H1 (cell line): ENCODE measurements at regions not wholly inside any gene's neighbourhood (a gene's known extent, or its start where the extent isn't known, plus 50 kb on each side); places are given as distances from the start of the nearest gene placed in this dataset.

Experiments used
- CTCF ChIA-PET: fragments of 300-600 bp; sonication (Branson Sonifier 250); formaldehyde crosslinking; loops from one replicate; lab custom pipeline; 2021; ENCODE audit not compliant: partially characterized antibody; lab: Charles Lee
- POLR2A ChIA-PET: fragments of 300-600 bp; sonication (Branson Sonifier 250); formaldehyde crosslinking; loops from one replicate; lab custom pipeline; 2021; ENCODE audit warnings: inconsistent platforms; ENCODE audit not compliant: partially characterized antibody; lab: Charles Lee
- DNase-seq, 2 experiments: peaks; one replicate each; pipeline versions ENCODE4 v3.0.0 to v3.0.0-alpha.2; 2010 to 2022; ENCODE audit warnings: low spot score in 2 of 2, low read depth in 1 of 2, mixed read lengths in 1 of 2
- FAIRE-seq: peaks from 2 replicates; lab custom pipeline; 2011; peaks lifted over from hg19 to GRCh38; lab: Jason Lieb, UNC
- H2AFZ ChIP-seq: 2 replicates; pipeline ENCODE4 v1.8.1; 2012; ENCODE audit warnings: low read length, inconsistent platforms
- H2AK5ac ChIP-seq: 2 replicates; pipeline ENCODE4 v1.6.1; 2013; ENCODE audit warnings: low read depth, low read length
- H2BK120ac ChIP-seq: replicated peaks from 2 replicates; pipeline ENCODE3; 2013; ENCODE audit warnings: low read depth, low read length, inconsistent platforms
- H2BK12ac ChIP-seq: 2 replicates; pipeline ENCODE4 v1.6.1; 2013; ENCODE audit warnings: low read depth, low read length
- H2BK15ac ChIP-seq: 2 replicates; pipeline ENCODE4 v1.6.1; 2013; ENCODE audit warnings: low read length
- H2BK20ac ChIP-seq: 2 replicates; pipeline ENCODE4 v1.6.1; 2013; ENCODE audit warnings: low read length
- H2BK5ac ChIP-seq: 2 replicates; pipeline ENCODE4 v1.6.1; 2013; ENCODE audit warnings: low read depth, low read length
- H3K14ac ChIP-seq: 2 replicates; pipeline ENCODE4 v1.6.1; 2013; ENCODE audit warnings: inconsistent platforms; ENCODE audit not compliant: insufficient read length
- H3K18ac ChIP-seq: 2 replicates; pipeline ENCODE4 v1.6.1; 2013; ENCODE audit warnings: low read length; ENCODE audit errors: extremely low read depth
- H3K23ac ChIP-seq: 2 replicates; pipeline ENCODE4 v1.6.1; 2013; ENCODE audit warnings: inconsistent platforms; ENCODE audit not compliant: insufficient read length
- H3K23me2 ChIP-seq: 2 replicates; pipeline ENCODE4 v1.6.1; 2013; ENCODE audit warnings: low read depth, low read length
- H3K27ac ChIP-seq: 2 replicates; pipeline ENCODE4 v1.6.1; 2011; ENCODE audit warnings: low read depth, low read length, inconsistent platforms
- H3K27me3 ChIP-seq, 4 experiments: replicated peaks in 1 of 4; 1 replicate in 1 of 4; 2 replicates in 3 of 4; pipeline versions ENCODE4 v1.6.1 to v1.8.1; 2011 to 2013; ENCODE audit warnings: low read length in 3 of 4, mild to moderate bottlenecking in 3 of 4, inconsistent platforms in 2 of 4, mixed read lengths in 2 of 4, moderate library complexity in 1 of 4; ENCODE audit not compliant: control insufficient read depth in 3 of 4, insufficient read depth in 3 of 4; ENCODE audit errors: extremely low read depth in 1 of 4
- H3K36me3 ChIP-seq, 4 experiments: 2 replicates each; pipeline versions ENCODE4 v1.6.1 to v1.8.1; 2011 to 2013; ENCODE audit warnings: mild to moderate bottlenecking in 4 of 4, low read length in 3 of 4, moderate library complexity in 2 of 4, control low read depth in 1 of 4, inconsistent platforms in 1 of 4; ENCODE audit not compliant: insufficient read depth in 4 of 4, control insufficient read depth in 2 of 4
- H3K4ac ChIP-seq: replicated peaks from 2 replicates; pipeline ENCODE3; 2013; ENCODE audit warnings: low read length, low read depth, mixed read lengths, inconsistent platforms; ENCODE audit not compliant: insufficient read length
- H3K4me1 ChIP-seq, 4 experiments: replicated peaks in 1 of 4; 1 replicate in 1 of 4; 2 replicates in 3 of 4; pipeline versions ENCODE4 v1.6.1 to v1.8.1; 2011 to 2013; ENCODE audit warnings: low read length in 3 of 4, inconsistent platforms in 2 of 4, mixed read lengths in 1 of 4; ENCODE audit not compliant: insufficient read depth in 4 of 4, control insufficient read depth in 3 of 4
- H3K4me2 ChIP-seq, 2 experiments: 2 replicates each; pipeline versions ENCODE4 v1.6.1 to v1.8.1; 2011 to 2013; ENCODE audit warnings: low read depth in 2 of 2, low read length in 2 of 2, control low read depth in 1 of 2, inconsistent platforms in 1 of 2, mild to moderate bottlenecking in 1 of 2; ENCODE audit not compliant: insufficient read depth in 1 of 2
- H3K4me3 ChIP-seq, 4 experiments: fragments of 200-600, 300-600 bp in 1 of 4; sonication (generic), shearing (Covaris generic), sonication (Bioruptor Twin) in 1 of 4; 2 replicates each; pipeline versions ENCODE4 v1.5.1 to v1.8.1; 2011 to 2016; ENCODE audit warnings: low read length in 4 of 4, low read depth in 3 of 4, control low read depth in 2 of 4, inconsistent platforms in 2 of 4, mild to moderate bottlenecking in 2 of 4, mixed read lengths in 1 of 4, moderate library complexity in 1 of 4; ENCODE audit not compliant: insufficient read depth in 2 of 4; ENCODE audit errors: extremely low read depth in 1 of 4
- H3K56ac ChIP-seq: replicated peaks from 2 replicates; pipeline ENCODE3; 2013; ENCODE audit warnings: low read depth, mild to moderate bottlenecking, mixed read lengths, low read length, inconsistent platforms; ENCODE audit not compliant: insufficient read length
- H3K79me1 ChIP-seq: 2 replicates; pipeline ENCODE4 v1.6.1; 2013; ENCODE audit warnings: low read depth, low read length, control low read depth
- H3K79me2 ChIP-seq, 2 experiments: 2 replicates each; pipeline versions ENCODE4 v1.6.1 to v1.8.1; 2012 to 2013; ENCODE audit warnings: low read length in 2 of 2, mild to moderate bottlenecking in 2 of 2, inconsistent platforms in 1 of 2; ENCODE audit not compliant: insufficient read depth in 2 of 2, control insufficient read depth in 1 of 2
- H3K9ac ChIP-seq, 4 experiments: replicated peaks in 1 of 4; 1 replicate in 1 of 4; 2 replicates in 3 of 4; pipeline versions ENCODE4 v1.6.1 to v1.8.1; 2011 to 2013; ENCODE audit warnings: low read depth in 3 of 4, low read length in 3 of 4, control low read depth in 2 of 4, mild to moderate bottlenecking in 2 of 4, moderate library complexity in 2 of 4, inconsistent platforms in 1 of 4; ENCODE audit errors: extremely low read depth in 1 of 4
- H3K9me3 ChIP-seq, 2 experiments: 2 replicates each; pipeline versions ENCODE4 v1.6.1 to v1.8.1; 2012 to 2013; ENCODE audit warnings: mild to moderate bottlenecking in 2 of 2, moderate library complexity in 2 of 2, control low read depth in 1 of 2, inconsistent platforms in 1 of 2, low read depth in 1 of 2, low read length in 1 of 2, mixed read lengths in 1 of 2; ENCODE audit not compliant: insufficient read depth in 2 of 2
- H4K20me1 ChIP-seq, 2 experiments: replicated peaks in 1 of 2; 2 replicates each; pipeline versions ENCODE3 to v1.8.1; 2011 to 2013; ENCODE audit warnings: inconsistent platforms in 2 of 2, low read length in 2 of 2, mild to moderate bottlenecking in 1 of 2; ENCODE audit not compliant: insufficient read depth in 2 of 2, control insufficient read depth in 1 of 2
- H4K5ac ChIP-seq: 2 replicates; pipeline ENCODE4 v1.6.1; 2013; ENCODE audit warnings: low read length, low read depth, mixed read lengths, inconsistent platforms; ENCODE audit not compliant: insufficient read length
- H4K8ac ChIP-seq: 2 replicates; pipeline ENCODE4 v1.8.0; 2013; ENCODE audit warnings: mild to moderate bottlenecking, moderate library complexity, low read length, inconsistent platforms; ENCODE audit not compliant: insufficient read depth; ENCODE audit errors: extremely low read depth
- H4K91ac ChIP-seq: replicated peaks from 2 replicates; pipeline ENCODE3; 2013; ENCODE audit warnings: low read length, mixed read lengths, inconsistent platforms; ENCODE audit not compliant: insufficient read length
- ASH2L ChIP-seq: fragments of 200-600, 300-600 bp; sonication (generic); IDR thresholded peaks from one replicate; pipeline ENCODE4 v1.7.1; 2017; ENCODE audit warnings: low read length
- BACH1 ChIP-seq: IDR thresholded peaks from 2 replicates; pipeline ENCODE4 v1.6.1; 2012; ENCODE audit warnings: low read length, improper control_type of control experiment
- CEBPB ChIP-seq: IDR thresholded peaks from 2 replicates; pipeline ENCODE4 v1.6.1; 2012; ENCODE audit warnings: low read depth, low read length
- EGR1 ChIP-seq: IDR thresholded peaks from 2 replicates; pipeline ENCODE4 v1.6.1; 2011; ENCODE audit warnings: low read depth, low read length, borderline replicate concordance
- EZH2 ChIP-seq: fragments of 200-600 bp; sonication (generic); IDR thresholded peaks from 2 replicates; pipeline ENCODE4 v1.7.1; 2012; ENCODE audit warnings: low read depth, mild to moderate bottlenecking, moderate library complexity, low read length, inconsistent platforms; ENCODE audit not compliant: severe bottlenecking
- FOSL1 ChIP-seq: IDR thresholded peaks from 2 replicates; pipeline ENCODE4 v1.6.1; 2011; ENCODE audit warnings: mild to moderate bottlenecking, low read depth, low read length, moderate library complexity; ENCODE audit not compliant: insufficient read depth
- GABPA ChIP-seq: IDR thresholded peaks from 2 replicates; pipeline ENCODE4 v1.6.1; 2011; ENCODE audit warnings: mild to moderate bottlenecking, low read length, moderate library complexity, borderline replicate concordance; ENCODE audit not compliant: insufficient read depth
- GTF2F1 ChIP-seq: IDR thresholded peaks from 2 replicates; pipeline ENCODE4 v1.6.1; 2012; ENCODE audit warnings: low read depth, low read length, improper control_type of control experiment, borderline replicate concordance
- KDM4A ChIP-seq: IDR thresholded peaks from one replicate; pipeline ENCODE4 v1.7.1; 2012; ENCODE audit warnings: low read depth, mild to moderate bottlenecking, moderate library complexity, low read length, inconsistent platforms; ENCODE audit not compliant: severe bottlenecking
- POU5F1 ChIP-seq: IDR thresholded peaks from 2 replicates; pipeline ENCODE4 v1.6.1; 2011; ENCODE audit warnings: low read depth, mild to moderate bottlenecking, low read length, moderate library complexity
- RFX5 ChIP-seq: IDR thresholded peaks from 2 replicates; pipeline ENCODE4 v1.6.1; 2011; ENCODE audit warnings: low read depth, low read length, improper control_type of control experiment, borderline replicate concordance
- SAP30 ChIP-seq: fragments of 300-600 bp; sonication (generic); IDR thresholded peaks from 2 replicates; pipeline ENCODE4 v1.7.1; 2012; ENCODE audit warnings: low read length, moderate library complexity, mild to moderate bottlenecking, inconsistent platforms; ENCODE audit not compliant: insufficient read depth, insufficient replicate concordance
- SIN3A ChIP-seq, 2 experiments: IDR thresholded peaks in 1 of 2; conservative IDR thresholded peaks in 1 of 2; 2 replicates each; pipeline ENCODE4 v1.6.1; 2011 to 2012; ENCODE audit warnings: low read length in 2 of 2, improper control_type of control experiment in 1 of 2, low read depth in 1 of 2, mild to moderate bottlenecking in 1 of 2
- SP2 ChIP-seq: IDR thresholded peaks from 2 replicates; pipeline ENCODE4 v1.6.1; 2012; ENCODE audit warnings: mild to moderate bottlenecking, low read length, inconsistent platforms
- TBP ChIP-seq: IDR thresholded peaks from 2 replicates; pipeline ENCODE4 v1.6.1; 2011; ENCODE audit warnings: low read depth, low read length, improper control_type of control experiment
- TEAD4 ChIP-seq: IDR thresholded peaks from 2 replicates; pipeline ENCODE4 v1.6.1; 2012; ENCODE audit warnings: low read depth, low read length, inconsistent platforms, mixed read lengths
- WGBS, 2 experiments: shearing (Covaris generic) in 1 of 2; methylation state at CpG; one replicate each; pipeline versions ENCODE4 v1.1.6 to v1.1.7; 2013 to 2015; ENCODE audit warnings: low lambda C conversion rate in 2 of 2, mixed read lengths in 2 of 2, inconsistent platforms in 1 of 2, low coverage in 1 of 2, missing lambda C conversion rate in 1 of 2; ENCODE audit not compliant: insufficient replicate concordance in 2 of 2, insufficient coverage in 1 of 2, insufficient read length in 1 of 2; ENCODE audit errors: extremely low coverage in 1 of 2, missing lambda C conversion rate in 1 of 2; 5-methylcytosine and 5-hydroxymethylcytosine counted together

DNA sequence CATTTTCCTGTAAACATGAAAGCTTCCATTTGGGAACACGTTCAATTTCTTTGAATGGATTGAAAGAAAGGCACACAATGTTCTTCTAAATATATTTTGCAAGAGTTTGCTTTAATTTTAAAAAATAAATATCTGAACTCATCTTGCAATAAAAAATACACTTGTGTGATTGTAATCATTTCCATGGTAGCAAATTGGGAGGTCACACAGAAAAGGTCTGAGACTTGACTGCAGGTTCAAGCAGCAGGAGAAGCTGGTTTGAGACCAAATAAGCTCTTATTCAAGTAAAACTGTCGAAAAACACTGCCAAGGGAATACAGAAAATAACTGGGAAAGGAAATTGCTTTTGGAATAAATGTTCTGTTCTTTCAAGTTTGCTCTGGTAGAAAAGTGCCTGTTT lies 498.9 kb downstream of the ADGRL2 start:
- CTCF ChIA-PET: no interaction called here
- H3K36me3 ChIP-seq: no peaks in the 10 kb centered on the region
- POLR2A ChIA-PET: no interaction called here
- H4K91ac ChIP-seq: no peak overlapping the region
- H2AFZ ChIP-seq: no peak overlapping the region
- DNase-seq (no peak), FAIRE-seq (no peak)
- no peak overlapping the region for H2AK5ac ChIP-seq
- H3K23ac ChIP-seq: no peak overlapping the region
- no peaks in the 10 kb centered on the region for H3K79me2 ChIP-seq
- H4K20me1 ChIP-seq: no peaks in the 10 kb centered on the region
- H3K18ac ChIP-seq: no peak overlapping the region
- 94% methylated on average over 2 of the region's 2 CpGs; no CpG with 5 or more reads in 1 of the 2 experiments for WGBS, 2 experiments
- H3K9me3 ChIP-seq: no peaks in the 10 kb centered on the region
- H2BK5ac ChIP-seq: no peak overlapping the region
- no peak overlapping the region for H3K14ac ChIP-seq
- H3K27me3 ChIP-seq: no peaks in the 10 kb centered on the region
- no peak overlapping the region for H2BK20ac ChIP-seq
- H3K4me1 ChIP-seq: no peaks in the 10 kb centered on the region
- H2BK12ac ChIP-seq: no peak overlapping the region
- no peak overlapping the region for H2BK120ac ChIP-seq
- H3K79me1 ChIP-seq: no peaks in the 10 kb centered on the region
- no peak overlapping the region for H3K4me3 ChIP-seq
- H3K4me2 ChIP-seq: no peak overlapping the region
- no peak overlapping the region for H3K9ac ChIP-seq
- H2BK15ac ChIP-seq: no peak overlapping the region
- no peaks in the 10 kb centered on the region for H3K23me2 ChIP-seq
- H3K4ac ChIP-seq: no peak overlapping the region
- H3K27ac ChIP-seq: no peak overlapping the region
- H4K5ac ChIP-seq: no peak overlapping the region
- H4K8ac ChIP-seq: no peak overlapping the region
- H3K56ac ChIP-seq: no peak overlapping the region
- TF ChIP-seq POU5F1 (no peak), TEAD4 (no peak), RFX5 (no peak), EZH2 (no peak), SIN3A (conservative IDR thresholded peaks at IDR 0.05 in 1 of 2, IDR thresholded peaks at IDR 0.05 in 1 of 2; ENCODE audit: low read depth in 1 of 2, low read length in 2 of 2) (no peak), GABPA (no peak), CEBPB (no peak), GTF2F1 (no peak), SP2 (no peak), ASH2L (no peak), KDM4A (no peak), EGR1 (no peak), SAP30 (no peak), FOSL1 (no peak), BACH1 (no peak), TBP (no peak)
